ENCODE measurements at regions not wholly inside any gene's neighbourhood (a gene's known extent, or its start where the extent isn't known, plus 50 kb on each side); places are given as distances from the start of the nearest gene placed in this dataset.

GRCh38 chr7:26993816-26994810 is 101.7 kb downstream of the HOXA1 start:
- no peak overlapping the region for H3K27ac Mint-ChIP-seq
- peaks cover 0 to 5% (median 0%) of the 10 kb centered on the region in 3 donors for H3K36me3 Mint-ChIP-seq
- H3K9me3 Mint-ChIP-seq: peaks cover 0 to 10% (median 5%) of the 10 kb centered on the region in 5 donors
- CTCF ChIA-PET: no interaction called here
- Histone ChIP-seq H3K36me3 (ENCODE audit: insufficient read depth, low read length) (no peaks in the 10 kb centered on the region), H3K27ac (ENCODE audit: low read depth, low read length) (no peak overlapping the region), H3K4me1 (ENCODE audit: insufficient read depth, low read length) (no peaks in the 10 kb centered on the region), H3K27me3 (ENCODE audit: insufficient read depth, low read length, poor library complexity, severe bottlenecking) (no peaks in the 10 kb centered on the region), H3K4me3 (ENCODE audit: low read length) (no peak overlapping the region), H3K9me3 (ENCODE audit: low read length) (no peaks in the 10 kb centered on the region)
- no peak for DNase-seq
- H3K4me1 Mint-ChIP-seq: no peaks in the 10 kb centered on the region
- H3K27me3 Mint-ChIP-seq: peaks cover 8 to 37% of the 10 kb centered on the region in 2 donors
- H3K4me3 Mint-ChIP-seq: no peak overlapping the region
- POLR2A ChIA-PET: interaction anchor here (0.6 kb wide), 1 partner anchor 86 kb away, joined by 3 read pairs; no protein-coding TSS in a partner anchor

GRCh38 chr7:26992670-26993069 is 103.1 kb downstream of the HOXA1 start:
- H3K9me3 Mint-ChIP-seq: peaks cover 0 to 2% (median 0%) of the 10 kb centered on the region in 5 donors
- CTCF ChIA-PET: no interaction called here

DNA sequence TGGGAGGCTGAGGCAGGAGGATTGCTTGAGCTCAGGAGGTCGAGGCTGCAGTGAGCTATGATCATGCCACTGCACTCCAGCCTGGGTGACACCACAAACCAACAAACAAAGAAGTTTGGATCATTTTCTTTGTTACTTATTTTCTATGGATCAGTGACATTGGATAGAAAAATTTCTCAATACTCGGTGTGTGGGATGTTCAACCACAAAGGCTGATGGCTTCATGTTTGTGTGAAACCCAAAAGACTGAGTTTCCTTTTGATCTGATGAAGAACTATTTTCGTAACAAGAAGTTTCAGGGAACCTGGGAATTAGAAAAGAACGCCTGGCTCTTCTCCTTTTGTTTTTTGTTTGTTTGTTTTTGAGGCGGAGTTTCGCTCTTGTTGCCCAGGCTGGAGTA is 104.0 kb downstream of the HOXA1 start:
- no peaks in the 10 kb centered on the region for H3K9me3 Mint-ChIP-seq

More at GRCh38 chr7:26992670-26993069, 103.1 kb downstream of the HOXA1 start:
- DNase-seq: no peak
- H3K4me3 ChIP-seq (ENCODE audit: low read length): no peak overlapping the region
- POLR2A ChIA-PET: no interaction called here
- no peak overlapping the region for H3K27ac ChIP-seq (ENCODE audit: low read depth, low read length)
- no peaks in the 10 kb centered on the region for H3K36me3 ChIP-seq (ENCODE audit: insufficient read depth, low read length)
- H3K9me3 ChIP-seq (ENCODE audit: low read length): no peaks in the 10 kb centered on the region
- H3K4me3 Mint-ChIP-seq: no peak overlapping the region
- no peak overlapping the region for H3K27ac Mint-ChIP-seq
- no peaks in the 10 kb centered on the region for H3K4me1 ChIP-seq (ENCODE audit: insufficient read depth, low read length)
- H3K4me1 Mint-ChIP-seq: no peaks in the 10 kb centered on the region
- H3K27me3 ChIP-seq (ENCODE audit: insufficient read depth, low read length, poor library complexity, severe bottlenecking): no peaks in the 10 kb centered on the region
- peaks cover 8 to 31% of the 10 kb centered on the region in 2 donors for H3K27me3 Mint-ChIP-seq
- H3K36me3 Mint-ChIP-seq: peaks cover 0 to 1% (median 0%) of the 10 kb centered on the region in 3 donors

GRCh38 chr7:26989897-26990670 is 105.7 kb downstream of the HOXA1 start:
- no peak overlapping the region for H3K27ac ChIP-seq (ENCODE audit: low read depth, low read length)
- no peaks in the 10 kb centered on the region for H3K9me3 Mint-ChIP-seq
- no peaks in the 10 kb centered on the region for H3K36me3 Mint-ChIP-seq
- peaks cover 6 to 20% of the 10 kb centered on the region in 2 donors for H3K27me3 Mint-ChIP-seq
- H3K4me1 ChIP-seq (ENCODE audit: insufficient read depth, low read length): no peaks in the 10 kb centered on the region
- H3K36me3 ChIP-seq (ENCODE audit: insufficient read depth, low read length): no peaks in the 10 kb centered on the region
- CTCF ChIA-PET: no interaction called here
- H3K4me1 Mint-ChIP-seq: no peaks in the 10 kb centered on the region
- H3K9me3 ChIP-seq (ENCODE audit: low read length): no peaks in the 10 kb centered on the region
- no peak for DNase-seq
- H3K4me3 ChIP-seq (ENCODE audit: low read length): no peak overlapping the region
- H3K4me3 Mint-ChIP-seq: no peak overlapping the region
- H3K27ac Mint-ChIP-seq: no peak overlapping the region
- POLR2A ChIA-PET: no interaction called here
- H3K27me3 ChIP-seq (ENCODE audit: insufficient read depth, low read length, poor library complexity, severe bottlenecking): no peaks in the 10 kb centered on the region

More for the DNA sequence above, 104.0 kb downstream of the HOXA1 start:
- ChIA-PET POLR2A (no interaction called here), CTCF (no interaction called here)
- no peak overlapping the region for H3K4me3 ChIP-seq (ENCODE audit: low read length)
- no peaks in the 10 kb centered on the region for H3K9me3 ChIP-seq (ENCODE audit: low read length)
- H3K27me3 Mint-ChIP-seq: peaks cover 8 to 28% of the 10 kb centered on the region in 2 donors
- H3K36me3 Mint-ChIP-seq: no peaks in the 10 kb centered on the region
- no peaks in the 10 kb centered on the region for H3K4me1 Mint-ChIP-seq
- H3K27ac ChIP-seq (ENCODE audit: low read depth, low read length): no peak overlapping the region
- no peak overlapping the region for H3K27ac Mint-ChIP-seq
- no peak for DNase-seq
- H3K4me1 ChIP-seq (ENCODE audit: insufficient read depth, low read length): no peaks in the 10 kb centered on the region
- no peaks in the 10 kb centered on the region for H3K27me3 ChIP-seq (ENCODE audit: insufficient read depth, low read length, poor library complexity, severe bottlenecking)
- no peaks in the 10 kb centered on the region for H3K36me3 ChIP-seq (ENCODE audit: insufficient read depth, low read length)
- no peak overlapping the region for H3K4me3 Mint-ChIP-seq

DNA sequence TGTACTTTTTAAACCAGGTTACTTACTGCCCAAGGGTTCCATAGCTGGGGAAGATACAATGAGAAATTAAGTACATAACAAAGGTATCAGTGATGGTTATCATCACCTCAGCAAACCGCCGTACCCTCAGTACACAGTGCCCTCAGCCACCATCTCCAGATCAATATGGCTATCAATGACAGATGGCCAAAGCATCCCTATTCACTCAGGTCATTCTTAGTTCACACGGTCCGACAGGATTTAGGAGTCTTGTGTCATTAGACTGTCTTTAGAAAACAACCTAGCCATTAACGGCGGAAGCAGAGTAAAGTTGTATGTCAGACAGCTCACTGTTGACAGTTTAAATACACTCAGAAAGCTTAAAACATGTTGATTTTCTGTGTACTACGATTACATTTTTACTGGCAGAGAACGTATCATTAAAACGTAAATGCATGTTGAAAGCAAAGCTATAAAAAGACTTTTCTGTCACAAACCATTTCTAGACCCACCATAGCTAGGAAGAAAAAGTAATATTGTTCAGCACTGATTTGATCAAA is 106.9 kb downstream of the HOXA1 start:
- POLR2A ChIA-PET: interaction anchor here (0.6 kb wide), 1 partner anchor 382 kb away, joined by 3 read pairs; no protein-coding TSS in a partner anchor
- CTCF ChIA-PET: interaction anchor here (0.8 kb wide), 1 partner anchor 11 kb away, joined by 3 read pairs; no protein-coding TSS in a partner anchor
- Mint-ChIP-seq H3K36me3 (no peaks in the 10 kb centered on the region), H3K4me3 (no peak overlapping the region), H3K9me3 (no peaks in the 10 kb centered on the region), H3K4me1 (no peaks in the 10 kb centered on the region), H3K27ac (no peak overlapping the region), H3K27me3 (peaks cover 5 to 24% of the 10 kb centered on the region in 2 donors)
- Histone ChIP-seq H3K36me3 (ENCODE audit: insufficient read depth, low read length) (no peaks in the 10 kb centered on the region), H3K4me3 (ENCODE audit: low read length) (no peak overlapping the region), H3K4me1 (ENCODE audit: insufficient read depth, low read length) (no peaks in the 10 kb centered on the region), H3K27me3 (ENCODE audit: insufficient read depth, low read length, poor library complexity, severe bottlenecking) (no peaks in the 10 kb centered on the region), H3K9me3 (ENCODE audit: low read length) (no peaks in the 10 kb centered on the region), H3K27ac (ENCODE audit: low read depth, low read length) (no peak overlapping the region)
- DNase-seq: no peak

GRCh38 chr7:26987338-26987737 is 108.5 kb downstream of the HOXA1 start:
- H3K36me3 Mint-ChIP-seq: no peaks in the 10 kb centered on the region
- no peak overlapping the region for H3K4me3 Mint-ChIP-seq
- ChIA-PET POLR2A (no interaction called here), CTCF (no interaction called here)
- Histone ChIP-seq H3K36me3 (ENCODE audit: insufficient read depth, low read length) (no peaks in the 10 kb centered on the region), H3K9me3 (ENCODE audit: low read length) (no peaks in the 10 kb centered on the region), H3K27ac (ENCODE audit: low read depth, low read length) (no peak overlapping the region), H3K4me3 (ENCODE audit: low read length) (no peak overlapping the region), H3K4me1 (ENCODE audit: insufficient read depth, low read length) (no peaks in the 10 kb centered on the region), H3K27me3 (ENCODE audit: insufficient read depth, low read length, poor library complexity, severe bottlenecking) (no peaks in the 10 kb centered on the region)
- H3K9me3 Mint-ChIP-seq: no peaks in the 10 kb centered on the region
- no peak overlapping the region for H3K27ac Mint-ChIP-seq
- H3K4me1 Mint-ChIP-seq: no peaks in the 10 kb centered on the region
- DNase-seq: no peak
- peaks cover 8 to 30% of the 10 kb centered on the region in 2 donors for H3K27me3 Mint-ChIP-seq

GRCh38 chr7:26978146-26978545 is 113.8 kb upstream of the SKAP2 start:
- Histone ChIP-seq H3K27ac (ENCODE audit: low read depth, low read length) (no peak overlapping the region), H3K27me3 (ENCODE audit: insufficient read depth, low read length, poor library complexity, severe bottlenecking) (no peaks in the 10 kb centered on the region), H3K4me3 (ENCODE audit: low read length) (no peak overlapping the region), H3K9me3 (ENCODE audit: low read length) (no peaks in the 10 kb centered on the region), H3K36me3 (ENCODE audit: insufficient read depth, low read length) (no peaks in the 10 kb centered on the region), H3K4me1 (ENCODE audit: insufficient read depth, low read length) (no peaks in the 10 kb centered on the region)
- Mint-ChIP-seq H3K27ac (no peak overlapping the region), H3K36me3 (no peaks in the 10 kb centered on the region), H3K4me1 (no peaks in the 10 kb centered on the region), H3K27me3 (peaks cover 20 to 38% of the 10 kb centered on the region in 2 donors), H3K4me3 (no peak overlapping the region), H3K9me3 (peaks cover 0 to 2% (median under 1%) of the 10 kb centered on the region in 5 donors)
- CTCF ChIA-PET: interaction anchor here (1.3 kb wide), 1 partner anchor 10 kb away, joined by 3 read pairs; no protein-coding TSS in a partner anchor
- POLR2A ChIA-PET: interaction anchor here (0.5 kb wide), 1 partner anchor 148 kb away, joined by 3 read pairs; no protein-coding TSS in a partner anchor
- no peak for DNase-seq
